GM19239 (cell line): ENCODE measurements at regions not wholly inside any gene's neighbourhood (a gene's known extent, or its start where the extent isn't known, plus 50 kb on each side); places are given as distances from the start of the nearest gene placed in this dataset.
"Not testable (repeated sequence)": the region's sequence is repeated elsewhere in the genome, so short reads cannot be mapped to it uniquely, and the experiment has no call there.

ENCODE experiments used
- DNase-seq: peaks from one replicate; pipeline ENCODE4 v3.0.0; 2011; ENCODE audit warnings: low spot score; ENCODE audit not compliant: insufficient read length
- FAIRE-seq: peaks from 2 replicates; lab custom pipeline; 2011; peaks lifted over from hg19 to GRCh38; lab: Jason Lieb, UNC

- no peak for DNase-seq
- FAIRE-seq, result no peak
These were observed 914.9 kb downstream of the KCNJ2 start for GRCh38 chr17:71084219-71084618.

- DNase-seq (no peak), FAIRE-seq (no peak)
These were observed 915.5 kb downstream of the KCNJ2 start for GRCh38 chr17:71084838-71085237.

GRCh38 chr17:71085238-71086033 lies 916.1 kb downstream of the KCNJ2 start:
- FAIRE-seq (no peak), DNase-seq (no peak)

- FAIRE-seq, result no peak
- no peak for DNase-seq
These were observed 920.1 kb downstream of the KCNJ2 start for GRCh38 chr17:71089431-71089830.

DNA sequence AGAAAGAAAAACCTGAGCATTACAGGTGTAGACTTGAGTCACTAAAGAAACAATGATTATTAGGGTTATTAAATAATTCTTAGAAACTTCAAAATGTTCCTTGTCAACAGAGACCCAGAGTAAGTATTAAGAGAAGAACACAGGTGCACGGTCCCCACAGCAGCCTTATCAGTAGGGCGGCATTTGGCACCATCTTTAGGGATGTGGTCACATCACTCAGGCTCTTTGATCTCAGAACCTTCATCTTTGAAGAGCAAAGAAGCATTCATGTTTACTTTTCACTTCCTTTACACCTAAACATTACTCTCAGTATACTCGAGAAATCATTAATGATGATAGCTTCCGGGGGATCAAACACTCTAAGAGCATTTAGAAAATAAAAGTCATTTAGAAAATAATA lies 928.7 kb downstream of the KCNJ2 start:
- no peak for DNase-seq
- no peak for FAIRE-seq

- FAIRE-seq (no peak), DNase-seq (no peak)
These were observed 929.8 kb downstream of the KCNJ2 start for GRCh38 chr17:71099003-71099714.

DNA sequence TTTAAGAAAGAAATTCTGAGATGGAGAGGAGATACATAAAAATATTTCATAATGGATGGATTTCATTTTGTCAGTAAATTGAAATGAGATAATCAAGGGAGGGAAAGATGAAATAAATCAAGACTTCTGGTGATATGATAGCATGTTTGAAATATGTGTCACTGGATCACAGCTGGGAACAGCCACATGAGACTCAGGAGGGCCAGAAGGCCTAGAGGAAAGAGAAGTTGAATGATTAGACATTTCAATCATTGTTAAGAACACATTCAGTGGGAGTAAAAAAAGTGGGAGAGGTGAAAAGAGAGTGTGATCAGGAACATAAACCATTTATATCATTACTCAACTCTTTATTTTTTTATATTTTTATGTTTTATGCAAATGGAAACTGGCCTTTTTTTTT lies 933.4 kb downstream of the KCNJ2 start:
- DNase-seq, result no peak
- no peak for FAIRE-seq

GRCh38 chr17:71104225-71104624 lies 934.9 kb downstream of the KCNJ2 start:
- no peak for FAIRE-seq
- DNase-seq, result no peak

- not testable (repeated sequence) for FAIRE-seq, DNase-seq
These were observed 936.7 kb downstream of the KCNJ2 start for GRCh38 chr17:71106056-71106455.

DNA sequence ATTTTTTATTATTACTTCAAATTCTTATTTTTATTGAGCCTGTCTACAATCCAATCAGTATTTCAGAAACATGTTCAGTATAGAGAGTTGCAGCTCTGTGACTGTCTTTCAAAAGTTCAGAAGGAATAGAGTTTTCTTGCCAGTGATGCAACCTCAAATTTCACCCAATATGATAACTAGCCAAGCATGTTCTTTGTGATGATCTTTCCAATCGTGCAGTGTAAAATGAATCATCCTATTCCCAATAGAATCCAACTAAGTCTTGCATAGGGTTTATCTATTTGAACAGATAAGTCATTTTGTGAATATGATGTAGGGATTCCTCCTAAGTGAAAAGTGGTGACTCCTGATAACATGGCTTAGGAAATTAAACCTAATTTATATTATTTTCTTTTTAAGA lies 937.8 kb downstream of the KCNJ2 start:
- no peak for FAIRE-seq
- DNase-seq, result no peak

DNA sequence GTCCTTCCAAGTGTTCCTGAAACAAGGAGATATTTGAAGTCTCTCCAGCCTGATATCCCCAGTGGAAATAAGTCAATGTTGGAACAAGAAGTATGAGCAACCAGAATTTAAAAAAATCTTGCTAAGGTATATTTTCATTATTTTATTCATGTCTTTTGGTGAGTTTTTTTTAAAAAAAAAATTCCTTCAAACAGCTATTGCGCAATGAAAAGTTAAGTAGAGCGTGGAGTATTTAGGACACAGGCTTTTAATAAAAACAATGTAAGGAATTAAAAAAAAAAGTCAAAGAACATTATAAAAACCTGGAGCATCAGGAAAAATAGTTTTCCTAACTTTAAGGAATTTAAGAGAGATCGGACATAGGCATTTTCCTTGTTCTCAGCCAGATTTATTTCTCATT lies 940.4 kb downstream of the KCNJ2 start:
- DNase-seq, result no peak
- FAIRE-seq, result no peak

- FAIRE-seq (no peak), DNase-seq (no peak)
These were observed 941.0 kb downstream of the KCNJ2 start for GRCh38 chr17:71110326-71110725.

DNA sequence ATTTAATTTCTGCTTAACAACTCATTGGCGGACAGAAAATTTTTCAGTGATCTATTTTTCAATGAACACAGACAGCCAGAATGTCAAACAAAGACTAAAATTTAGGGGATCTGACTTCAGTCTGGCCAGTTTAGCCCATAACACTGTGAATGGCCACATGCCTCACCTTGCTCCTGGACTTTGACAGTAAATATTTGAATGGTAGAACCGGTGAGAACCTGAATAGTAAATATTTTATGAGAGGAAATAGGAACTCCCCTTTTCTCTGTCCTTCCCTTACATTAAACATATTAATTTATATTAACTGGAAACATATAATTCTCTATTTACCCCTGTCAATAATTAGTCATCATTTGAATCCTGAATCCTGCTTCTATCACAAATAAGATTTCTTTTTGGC lies 942.1 kb downstream of the KCNJ2 start:
- FAIRE-seq (no peak), DNase-seq (no peak)

- FAIRE-seq (no peak), DNase-seq (no peak)
These were observed 942.6 kb downstream of the KCNJ2 start for GRCh38 chr17:71111934-71112333.

DNA sequence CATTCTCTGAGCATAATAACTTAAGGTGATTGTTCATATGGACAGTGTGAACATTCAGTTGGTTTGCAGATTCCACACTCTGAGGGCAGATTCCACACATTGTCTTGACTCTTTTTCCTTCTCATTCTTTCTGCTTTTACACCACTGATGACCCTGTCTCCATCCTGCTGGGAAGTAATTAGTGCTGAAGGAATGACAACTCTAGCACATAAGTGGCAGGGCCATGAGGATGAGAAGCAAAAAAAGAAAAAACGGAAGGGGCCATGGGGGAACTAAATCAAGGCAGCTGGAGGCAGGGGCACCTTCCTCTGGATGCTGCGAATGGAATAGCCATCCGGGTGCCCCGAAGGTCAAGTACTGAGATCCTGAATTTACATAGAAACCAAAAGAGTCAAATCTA lies 944.0 kb downstream of the KCNJ2 start:
- no peak for FAIRE-seq
- DNase-seq, result no peak

GRCh38 chr17:71114911-71115668 lies 945.8 kb downstream of the KCNJ2 start:
- DNase-seq, result no peak
- no peak for FAIRE-seq

- no peak for FAIRE-seq
- no peak for DNase-seq
These were observed 946.3 kb downstream of the KCNJ2 start for GRCh38 chr17:71115669-71115972.

DNA sequence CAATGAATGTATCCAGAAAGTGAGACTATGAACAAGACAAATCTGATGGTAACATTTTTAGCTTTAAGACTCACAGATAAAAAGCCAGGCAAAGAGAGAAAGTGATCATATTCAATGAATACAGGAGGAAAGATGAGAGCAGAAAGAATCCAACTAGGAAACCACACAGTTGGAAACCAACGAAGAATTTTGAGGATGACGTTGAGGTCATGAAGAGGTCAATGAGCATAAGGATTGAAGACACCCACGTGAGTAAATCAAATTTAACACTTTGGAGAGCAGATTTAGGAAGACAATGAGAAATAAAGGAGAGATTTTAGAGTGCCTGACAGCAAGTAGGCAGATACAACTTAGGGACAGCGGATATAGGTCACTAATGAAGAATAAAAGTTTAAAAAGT lies 948.1 kb downstream of the KCNJ2 start:
- FAIRE-seq (no peak), DNase-seq (no peak)

GRCh38 chr17:71118039-71118438 lies 948.7 kb downstream of the KCNJ2 start:
- FAIRE-seq (no peak), DNase-seq (no peak)

DNA sequence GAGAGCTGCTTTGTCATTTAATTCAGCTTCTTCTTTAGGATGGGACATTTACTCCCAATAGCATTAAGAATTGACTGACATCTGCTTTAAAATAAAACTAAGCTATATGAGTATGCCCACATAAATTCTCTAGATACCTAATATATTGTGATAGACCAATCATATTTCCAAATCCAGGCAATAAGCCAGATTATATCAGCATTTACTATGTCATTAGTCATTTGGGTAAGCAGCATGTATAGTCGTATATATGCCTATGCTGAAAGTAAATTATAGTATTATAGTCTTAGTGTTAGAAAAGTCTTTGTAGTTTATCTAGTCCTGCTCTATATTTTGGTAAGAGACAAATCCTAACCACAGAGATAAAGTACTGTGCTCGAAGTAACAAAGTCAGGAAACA lies 958.1 kb downstream of the KCNJ2 start:
- FAIRE-seq (no peak), DNase-seq (no peak)

DNA sequence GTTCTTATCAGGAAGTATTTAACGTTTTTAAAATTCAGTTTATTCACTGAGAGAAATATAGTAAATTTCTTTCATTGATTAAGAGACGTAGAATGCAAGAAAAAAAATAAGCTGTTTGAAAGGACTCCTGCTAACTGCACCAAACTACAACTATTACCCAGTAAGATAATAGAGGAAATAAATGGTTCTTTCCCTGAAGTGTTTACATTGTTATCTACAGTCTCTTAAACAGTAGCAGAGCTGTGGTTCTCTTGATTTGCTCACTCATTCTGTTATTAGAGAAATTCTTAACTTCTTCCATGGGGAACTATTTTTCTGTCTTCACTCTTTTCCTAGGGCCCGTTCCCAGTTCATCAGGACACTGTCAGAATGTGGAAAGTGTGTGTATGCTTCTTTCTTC lies 973.0 kb downstream of the KCNJ2 start:
- no peak for FAIRE-seq
- no peak for DNase-seq
